ENCODE measurements at regions not wholly inside any gene's neighbourhood (a gene's known extent, or its start where the extent isn't known, plus 50 kb on each side); places are given as distances from the start of the nearest gene placed in this dataset.

GRCh38 chr12:67377021-67377420 lies 107.9 kb downstream of the CAND1 start:
- no TSS peak for BruUV-seq (replicated peaks)
- Histone ChIP-seq H3K27ac (ENCODE audit: insufficient read depth, low read depth, low read length) (no peak overlapping the region), H3K4me1 (ENCODE audit: control insufficient read depth, extremely low read depth, insufficient read depth, low read length) (no peaks in the 10 kb centered on the region), H3K4me2 (ENCODE audit: insufficient read depth, low read length) (no peak overlapping the region), H3K4me3 (replicated peaks in 1 of 3; ENCODE audit: insufficient read depth in 1 of 3, low read depth in 1 of 3, low read length in 3 of 3) (no peak overlapping the region), H3K9me1 (replicated peaks; ENCODE audit: control insufficient read depth, extremely low read depth, insufficient read depth, low read length) (no peaks in the 10 kb centered on the region), H4K20me1 (replicated peaks; ENCODE audit: control insufficient read depth, extremely low read depth, insufficient read depth, low read length) (no peaks in the 10 kb centered on the region), H3K27me3 (ENCODE audit: control insufficient read depth in 2 of 2, insufficient read depth in 2 of 2, low read length in 2 of 2) (no peaks in the 10 kb centered on the region), H3K9me3 (replicated peaks; ENCODE audit: control insufficient read depth, insufficient read depth, low read length) (no peaks in the 10 kb centered on the region), H3K9ac (replicated peaks; ENCODE audit: extremely low read depth, insufficient read depth, low read length) (no peak overlapping the region), H3K36me3 (ENCODE audit: control insufficient read depth in 2 of 2, extremely low read depth in 1 of 2, insufficient read depth in 2 of 2, low read length in 2 of 2) (no peaks in the 10 kb centered on the region), H3K79me2 (ENCODE audit: control insufficient read depth, insufficient read depth, low read length) (no peaks in the 10 kb centered on the region), H2AFZ (ENCODE audit: low read depth, low read length) (no peak overlapping the region)
- ChIA-PET POLR2A (no interaction called here), CTCF (interaction anchor here (1.1 to 1.9 kb wide), 3 partner anchors 18 to 566 kb away, joined by 3 to 5 read pairs (median 3); no protein-coding TSS in a partner anchor)
- FAIRE-seq (no peak), DNase-seq (ENCODE audit: low read depth, low spot score) (no peak)
- TF ChIP-seq FOS (IDR thresholded peaks at IDR 0.05; ENCODE audit: borderline replicate concordance, insufficient read depth, low read length) (no peak), CTCF (IDR thresholded peaks at IDR 0.05; ENCODE audit: extremely low read depth in 1 of 2, insufficient read depth in 1 of 2, low read depth in 1 of 2, low read length in 2 of 2) (no peak), MYC (IDR thresholded peaks at IDR 0.05; ENCODE audit: low read depth, low read length) (no peak), JUN (IDR thresholded peaks at IDR 0.05; ENCODE audit: borderline replicate concordance, insufficient read depth, insufficient read length, low read depth) (no peak), POLR2A (IDR thresholded peaks at IDR 0.05; ENCODE audit: low read depth, low read length) (no peak), POLR2AphosphoS5 (IDR thresholded peaks at IDR 0.05; ENCODE audit: insufficient read depth, low read depth, low read length) (no peak), EZH2 (IDR thresholded peaks at IDR 0.05; ENCODE audit: borderline replicate concordance, low read depth, low read length, severe bottlenecking) (no peak)
- intact Hi-C loops (cut with micrococcal nuclease), result no loop called here
- dilution Hi-C loops (cut with MboI; ENCODE audit: extremely low pct_ligation_motif_present, low sequenced_read_pairs), result no loop called here
